ENCODE measurements at regions not wholly inside any gene's neighbourhood (a gene's known extent, or its start where the extent isn't known, plus 50 kb on each side); places are given as distances from the start of the nearest gene placed in this dataset.
A peak's percentile ranks its signal among the peaks of the same experiment; 100 is the strongest.

DNA sequence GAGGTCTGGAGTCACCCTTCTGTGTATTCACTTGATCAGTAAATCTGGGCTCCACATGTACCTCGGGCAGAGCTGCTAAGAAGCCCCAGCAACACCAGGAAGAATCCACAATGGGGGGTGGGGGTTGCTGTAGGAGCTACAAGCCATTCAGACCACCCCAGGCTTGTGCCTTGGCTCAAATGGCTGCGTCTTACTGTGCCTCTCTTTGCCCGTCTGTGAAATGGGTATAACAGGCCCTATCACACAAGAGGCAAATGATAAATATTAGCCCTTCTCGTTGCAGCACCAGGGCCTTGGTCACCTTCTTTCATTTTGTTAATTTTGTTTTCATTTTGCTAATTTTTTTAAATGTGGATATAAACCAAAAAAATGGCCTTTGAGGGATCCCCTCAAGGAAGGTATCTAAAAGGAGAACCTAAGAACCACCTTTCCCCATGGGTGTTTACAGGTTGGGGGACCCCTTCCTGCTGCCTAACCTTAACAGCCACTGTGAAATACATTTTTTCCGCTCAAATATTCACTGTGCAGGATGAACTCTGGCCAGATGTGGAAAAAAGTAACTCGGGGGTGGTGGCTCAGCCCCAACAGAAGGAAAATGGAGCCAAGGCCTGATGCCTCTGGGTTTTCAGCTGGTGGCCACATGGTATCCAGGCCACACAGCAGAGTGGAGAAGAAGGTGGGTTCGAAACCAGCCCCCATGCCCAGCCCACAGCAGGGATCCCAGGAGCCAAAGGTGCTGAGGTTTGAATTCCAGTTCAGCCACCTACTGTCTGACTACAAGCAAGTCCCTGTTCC lies 284.0 kb downstream of the MN1 start:
- no peaks in the 10 kb centered on the region for H3K36me3 ChIP-seq (ENCODE audit: control insufficient read depth in 4 of 4, insufficient read depth in 4 of 4, low read length in 4 of 4)
- H3K4me1 ChIP-seq (ENCODE audit: control insufficient read depth in 5 of 5, insufficient read depth in 5 of 5, low read length in 5 of 5): peaks cover 0 to 10% (median 0%) of the 10 kb centered on the region in 5 donors
- H3K4me3 ChIP-seq: no peak overlapping the region
- H3K27ac ChIP-seq (ENCODE audit: low read depth in 1 of 2, low read length in 1 of 2): no peak overlapping the region
- DNase-seq (no peak), ATAC-seq (ENCODE audit: insufficient read depth, low FRiP score) (no peak)
- WGBS, 2 donors: 84 to 89% methylated on average over 7 of the region's 7 CpGs
- no peak overlapping the region for H3K9ac ChIP-seq (ENCODE audit: insufficient read depth in 1 of 2, low read length in 2 of 2)
- TF ChIP-seq, protein P1, sequence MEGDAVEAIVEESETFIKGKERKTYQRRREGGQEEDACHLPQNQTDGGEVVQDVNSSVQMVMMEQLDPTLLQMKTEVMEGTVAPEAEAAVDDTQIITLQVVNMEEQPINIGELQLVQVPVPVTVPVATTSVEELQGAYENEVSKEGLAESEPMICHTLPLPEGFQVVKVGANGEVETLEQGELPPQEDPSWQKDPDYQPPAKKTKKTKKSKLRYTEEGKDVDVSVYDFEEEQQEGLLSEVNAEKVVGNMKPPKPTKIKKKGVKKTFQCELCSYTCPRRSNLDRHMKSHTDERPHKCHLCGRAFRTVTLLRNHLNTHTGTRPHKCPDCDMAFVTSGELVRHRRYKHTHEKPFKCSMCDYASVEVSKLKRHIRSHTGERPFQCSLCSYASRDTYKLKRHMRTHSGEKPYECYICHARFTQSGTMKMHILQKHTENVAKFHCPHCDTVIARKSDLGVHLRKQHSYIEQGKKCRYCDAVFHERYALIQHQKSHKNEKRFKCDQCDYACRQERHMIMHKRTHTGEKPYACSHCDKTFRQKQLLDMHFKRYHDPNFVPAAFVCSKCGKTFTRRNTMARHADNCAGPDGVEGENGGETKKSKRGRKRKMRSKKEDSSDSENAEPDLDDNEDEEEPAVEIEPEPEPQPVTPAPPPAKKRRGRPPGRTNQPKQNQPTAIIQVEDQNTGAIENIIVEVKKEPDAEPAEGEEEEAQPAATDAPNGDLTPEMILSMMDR (IDR thresholded peaks at IDR 0.05; ENCODE audit: control extremely low read depth, extremely low read depth): no peak
- H3K9me3 ChIP-seq (ENCODE audit: control insufficient read depth in 4 of 4, insufficient read depth in 3 of 4, low read length in 3 of 4): no peaks in the 10 kb centered on the region
- H3K27me3 ChIP-seq (ENCODE audit: control insufficient read depth in 3 of 3, insufficient read depth in 3 of 3, low read length in 2 of 3): no peaks in the 10 kb centered on the region

DNA sequence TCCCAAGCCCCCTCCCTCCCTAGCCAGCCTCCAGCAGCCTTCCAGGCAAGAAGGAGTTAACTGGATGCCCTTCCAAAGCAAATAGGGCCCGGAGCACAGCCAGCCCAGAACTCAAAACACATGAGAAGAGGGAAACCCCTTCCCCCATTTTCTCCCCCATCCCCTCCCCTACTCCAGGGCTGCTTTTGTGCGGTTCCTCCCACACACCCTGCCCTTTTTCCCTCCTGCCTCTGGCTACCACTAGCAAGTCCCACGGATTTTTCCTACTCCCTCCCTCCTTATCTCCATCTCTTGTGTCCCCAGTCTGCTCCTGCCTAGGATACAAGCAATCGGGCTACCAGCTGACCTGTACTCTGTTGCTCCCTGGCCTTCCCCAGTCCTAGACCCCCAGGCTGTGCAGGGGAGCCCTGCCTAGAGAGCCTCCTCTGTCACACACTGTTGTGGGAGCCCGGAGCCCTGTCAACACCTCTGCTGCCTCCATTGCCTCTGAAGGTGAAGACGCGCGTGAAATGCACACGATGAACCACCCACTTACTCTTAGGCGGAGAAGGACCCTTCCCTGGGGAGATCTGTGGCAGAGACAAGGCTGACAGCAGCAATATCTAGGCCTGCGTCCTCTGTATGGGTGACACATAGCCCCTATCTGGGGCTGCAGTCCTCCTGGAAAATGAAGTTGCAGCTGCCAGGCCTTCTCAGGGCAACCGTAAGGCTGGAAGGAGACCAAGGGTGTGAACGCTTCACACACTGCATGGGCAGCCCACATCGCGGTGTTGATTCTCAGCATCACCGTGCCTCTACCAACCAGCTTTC lies 282.8 kb downstream of the MN1 start:
- Histone ChIP-seq H3K36me3 (ENCODE audit: control insufficient read depth in 4 of 4, insufficient read depth in 4 of 4, low read length in 4 of 4) (no peaks in the 10 kb centered on the region), H3K4me1 (ENCODE audit: control insufficient read depth in 5 of 5, insufficient read depth in 5 of 5, low read length in 5 of 5) (peaks cover 0 to 5% (median 0%) of the 10 kb centered on the region in 5 donors), H3K9ac (ENCODE audit: insufficient read depth in 1 of 2, low read length in 2 of 2) (no peak overlapping the region), H3K4me3 (no peak overlapping the region), H3K27ac (ENCODE audit: low read depth in 1 of 2, low read length in 1 of 2) (no peak overlapping the region), H3K9me3 (ENCODE audit: control insufficient read depth in 4 of 4, insufficient read depth in 3 of 4, low read length in 3 of 4) (no peaks in the 10 kb centered on the region), H3K27me3 (ENCODE audit: control insufficient read depth in 3 of 3, insufficient read depth in 3 of 3, low read length in 2 of 3) (no peaks in the 10 kb centered on the region)
- TF ChIP-seq, protein P1 (IDR thresholded peaks at IDR 0.05; ENCODE audit: control extremely low read depth, extremely low read depth): no peak
- peak in 1 of 3 donors; percentile 22 for DNase-seq
- 75 to 86% methylated on average over 16 of the region's 16 CpGs for WGBS, 2 donors
- ATAC-seq (ENCODE audit: insufficient read depth, low FRiP score): no peak

DNA sequence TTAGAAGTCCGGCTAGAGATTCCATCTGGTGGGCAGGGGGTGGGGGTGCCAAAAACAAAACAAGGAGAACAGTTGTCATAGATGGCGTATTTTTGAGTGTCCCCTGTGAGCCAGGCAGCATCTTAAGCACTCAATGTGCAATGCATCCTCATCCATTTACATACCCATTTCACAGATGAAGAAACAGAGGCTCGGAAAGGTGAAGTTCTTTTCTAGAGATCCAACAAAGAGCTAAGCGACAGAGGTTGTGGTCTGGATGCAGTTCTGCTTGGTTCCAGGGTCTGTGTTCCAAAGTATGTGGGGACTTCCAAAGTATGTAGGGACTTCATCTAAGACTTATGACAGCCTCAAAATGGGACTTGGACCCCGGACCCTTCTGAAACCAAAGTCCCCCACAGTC lies 277.8 kb downstream of the MN1 start:
- H3K9ac ChIP-seq (ENCODE audit: insufficient read depth in 1 of 2, low read length in 2 of 2): no peak overlapping the region
- H3K4me1 ChIP-seq (ENCODE audit: control insufficient read depth in 5 of 5, insufficient read depth in 5 of 5, low read length in 5 of 5): peaks cover 0 to 4% (median 0%) of the 10 kb centered on the region in 5 donors
- no peak for DNase-seq
- no peaks in the 10 kb centered on the region for H3K27me3 ChIP-seq (ENCODE audit: control insufficient read depth in 3 of 3, insufficient read depth in 3 of 3, low read length in 2 of 3)
- H3K27ac ChIP-seq (ENCODE audit: low read depth in 1 of 2, low read length in 1 of 2): no peak overlapping the region
- H3K36me3 ChIP-seq (ENCODE audit: control insufficient read depth in 4 of 4, insufficient read depth in 4 of 4, low read length in 4 of 4): no peaks in the 10 kb centered on the region
- ATAC-seq (ENCODE audit: insufficient read depth, low FRiP score): no peak
- no peak overlapping the region for H3K4me3 ChIP-seq
- no peaks in the 10 kb centered on the region for H3K9me3 ChIP-seq (ENCODE audit: control insufficient read depth in 4 of 4, insufficient read depth in 3 of 4, low read length in 3 of 4)
- 90 to 93% methylated on average over 5 of the region's 5 CpGs for WGBS, 2 donors
- TF ChIP-seq, protein P1 (IDR thresholded peaks at IDR 0.05; ENCODE audit: control extremely low read depth, extremely low read depth): no peak

Measured in lung (tissue), 11 donors.